ENCODE measurements at regions not wholly inside any gene's neighbourhood (a gene's known extent, or its start where the extent isn't known, plus 50 kb on each side); places are given as distances from the start of the nearest gene placed in this dataset.
A peak's percentile ranks its signal among the peaks of the same experiment; 100 is the strongest.
"Not testable (repeated sequence)": the region's sequence is repeated elsewhere in the genome, so short reads cannot be mapped to it uniquely, and the experiment has no call there.

DNA sequence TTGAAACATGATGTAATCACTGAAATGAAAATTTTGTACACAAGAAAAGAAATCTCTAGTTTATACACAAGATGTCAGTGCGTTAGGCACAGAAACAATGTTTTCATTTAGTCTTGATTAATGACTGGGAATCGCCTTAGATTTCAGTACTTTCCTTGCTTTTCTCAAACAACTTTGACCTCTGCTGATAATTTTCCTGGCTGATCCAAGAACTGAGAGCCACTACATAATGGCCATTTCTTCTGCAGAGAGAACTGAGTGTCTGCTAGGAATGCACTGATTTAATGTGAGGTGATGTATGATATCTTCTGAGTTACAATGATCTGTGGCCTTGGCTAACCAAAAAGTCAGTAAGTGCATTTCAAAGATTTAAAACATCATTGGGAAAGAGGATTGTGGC lies 308.1 kb downstream of the CTH start:
- H3K9me3 ChIP-seq (ENCODE audit: control insufficient read depth in 2 of 2, insufficient read depth in 1 of 2, low read length in 1 of 2) = no peaks in the 10 kb centered on the region
- no peaks in the 10 kb centered on the region for H3K36me3 ChIP-seq (ENCODE audit: control insufficient read depth in 2 of 2, insufficient read depth in 2 of 2, low read length in 1 of 2)
- no peak for DNase-seq (ENCODE audit: low read depth in 6 of 9, low spot score in 9 of 9)
- no peak overlapping the region for H3K27ac ChIP-seq (ENCODE audit: low read depth in 1 of 2, low read length in 1 of 2)
- no peaks in the 10 kb centered on the region for H3K27me3 ChIP-seq (ENCODE audit: control insufficient read depth in 2 of 2, insufficient read depth in 1 of 2, low read length in 1 of 2)
- H3K4me3 ChIP-seq (ENCODE audit: low read length in 2 of 2) = no peak overlapping the region
- H3K4me1 ChIP-seq (ENCODE audit: control insufficient read depth in 2 of 2, insufficient read depth in 2 of 2, low read length in 2 of 2) = no peaks in the 10 kb centered on the region
- WGBS = 94% methylated on average over 2 of the region's 2 CpGs

GRCh38 chr1:70720109-70720508 lies 309.0 kb downstream of the CTH start:
- Histone ChIP-seq H3K27ac (ENCODE audit: low read depth in 1 of 2, low read length in 1 of 2) (no peak overlapping the region), H3K4me1 (ENCODE audit: control insufficient read depth in 2 of 2, insufficient read depth in 2 of 2, low read length in 2 of 2) (no peaks in the 10 kb centered on the region), H3K36me3 (ENCODE audit: control insufficient read depth in 2 of 2, insufficient read depth in 2 of 2, low read length in 1 of 2) (no peaks in the 10 kb centered on the region), H3K9me3 (ENCODE audit: control insufficient read depth in 2 of 2, insufficient read depth in 1 of 2, low read length in 1 of 2) (no peaks in the 10 kb centered on the region), H3K27me3 (ENCODE audit: control insufficient read depth in 2 of 2, insufficient read depth in 1 of 2, low read length in 1 of 2) (no peaks in the 10 kb centered on the region), H3K4me3 (ENCODE audit: low read length in 2 of 2) (no peak overlapping the region)
- 92% methylated on average over 1 of the region's 1 CpG for WGBS
- DNase-seq (ENCODE audit: low read depth in 6 of 9, low spot score in 9 of 9) = no peak

DNA sequence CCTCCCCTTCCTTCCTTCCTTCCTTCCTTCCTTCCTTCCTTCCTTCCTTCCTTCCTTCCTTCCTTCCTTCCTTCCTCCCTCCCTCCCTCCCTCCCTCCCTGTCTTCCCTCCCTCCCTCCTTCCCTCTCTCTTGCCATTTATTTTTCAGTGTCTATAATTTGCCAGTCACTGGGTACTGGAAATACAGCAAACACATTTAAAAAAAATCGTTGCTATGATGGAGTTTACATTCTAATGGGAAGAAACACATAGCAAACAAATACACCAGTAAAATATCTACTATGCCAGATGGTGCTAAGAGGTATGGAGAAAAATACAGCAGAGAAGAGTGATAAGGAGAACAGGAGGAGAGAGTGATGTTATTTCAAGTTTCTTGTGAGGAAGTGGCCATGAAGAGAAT lies 309.5 kb downstream of the CTH start:
- no peak overlapping the region for H3K27ac ChIP-seq (ENCODE audit: low read depth in 1 of 2, low read length in 1 of 2)
- 88% methylated on average over 1 of the region's 1 CpG for WGBS
- no peaks in the 10 kb centered on the region for H3K36me3 ChIP-seq (ENCODE audit: control insufficient read depth in 2 of 2, insufficient read depth in 2 of 2, low read length in 1 of 2)
- H3K9me3 ChIP-seq (ENCODE audit: control insufficient read depth in 2 of 2, insufficient read depth in 1 of 2, low read length in 1 of 2) = no peaks in the 10 kb centered on the region
- H3K4me3 ChIP-seq (ENCODE audit: low read length in 2 of 2) = no peak overlapping the region
- H3K4me1 ChIP-seq (ENCODE audit: control insufficient read depth in 2 of 2, insufficient read depth in 2 of 2, low read length in 2 of 2) = no peaks in the 10 kb centered on the region
- no peaks in the 10 kb centered on the region for H3K27me3 ChIP-seq (ENCODE audit: control insufficient read depth in 2 of 2, insufficient read depth in 1 of 2, low read length in 1 of 2)
- no peak for DNase-seq (ENCODE audit: low read depth in 6 of 9, low spot score in 9 of 9)

DNA sequence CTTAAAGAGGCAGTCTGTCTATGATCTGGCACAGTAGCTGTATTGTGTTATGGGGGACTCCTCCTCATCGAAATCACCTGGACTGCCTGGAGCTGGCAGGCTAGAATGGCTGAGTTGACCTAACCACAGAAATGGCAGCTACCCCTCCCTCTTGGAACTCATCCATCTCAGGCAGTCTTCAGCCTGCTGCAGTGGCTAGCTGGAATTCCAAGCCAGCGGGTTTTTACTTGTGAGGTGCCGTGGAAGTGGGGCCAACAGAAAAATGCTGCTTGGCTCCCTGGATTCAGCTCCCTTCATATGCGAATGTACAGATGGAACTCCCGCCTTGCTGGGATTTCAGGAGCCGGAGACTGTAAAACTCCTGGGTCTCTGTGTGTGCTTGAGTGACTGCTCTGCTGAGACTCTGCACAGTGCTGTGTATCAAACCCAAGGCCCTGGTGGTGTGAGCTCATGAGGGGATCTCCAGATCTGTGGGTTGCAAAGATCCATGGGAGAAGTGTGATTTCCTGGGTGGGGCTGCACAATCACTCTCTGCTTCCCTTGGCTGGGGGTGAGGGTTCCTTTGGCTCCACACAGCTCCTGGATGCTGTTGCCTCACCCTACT lies 316.9 kb downstream of the CTH start:
- Histone ChIP-seq H3K27me3 (ENCODE audit: control insufficient read depth in 2 of 2, insufficient read depth in 1 of 2, low read length in 1 of 2) (no peaks in the 10 kb centered on the region), H3K27ac (ENCODE audit: low read depth in 1 of 2, low read length in 1 of 2) (no peak overlapping the region), H3K9me3 (ENCODE audit: control insufficient read depth in 2 of 2, insufficient read depth in 1 of 2, low read length in 1 of 2) (peaks cover 0 to 6% of the 10 kb centered on the region in 2 donors), H3K4me3 (ENCODE audit: low read length in 2 of 2) (no peak overlapping the region), H3K4me1 (ENCODE audit: control insufficient read depth in 2 of 2, insufficient read depth in 2 of 2, low read length in 2 of 2) (no peaks in the 10 kb centered on the region), H3K36me3 (ENCODE audit: control insufficient read depth in 2 of 2, insufficient read depth in 2 of 2, low read length in 1 of 2) (no peaks in the 10 kb centered on the region)
- no peak for DNase-seq (ENCODE audit: low read depth in 6 of 9, low spot score in 9 of 9)
- 95% methylated on average over 6 of the region's 6 CpGs for WGBS

DNA sequence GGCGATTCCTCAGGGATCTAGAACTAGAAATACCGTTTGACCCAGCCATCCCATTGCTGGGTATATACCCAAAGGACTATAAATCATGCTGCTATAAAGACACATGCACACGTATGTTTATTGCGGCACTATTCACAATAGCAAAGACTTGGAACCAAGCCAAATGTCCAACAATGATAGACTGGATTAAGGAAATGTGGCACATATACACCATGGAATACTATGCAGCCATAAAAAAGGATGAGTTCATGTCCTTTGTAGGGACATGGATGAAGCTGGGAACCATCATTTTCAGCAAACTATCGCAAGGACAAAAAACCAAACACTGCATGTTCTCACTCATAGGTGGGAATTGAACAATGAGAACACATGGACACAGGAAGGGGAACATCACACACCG lies 311.1 kb downstream of the PTGER3 start:
- H3K4me1 ChIP-seq (ENCODE audit: control insufficient read depth in 2 of 2, insufficient read depth in 2 of 2, low read length in 2 of 2); H3K4me3 ChIP-seq (ENCODE audit: low read length in 2 of 2); H3K9me3 ChIP-seq (ENCODE audit: control insufficient read depth in 2 of 2, insufficient read depth in 1 of 2, low read length in 1 of 2); DNase-seq (ENCODE audit: low read depth in 6 of 9, low spot score in 9 of 9); H3K27ac ChIP-seq (ENCODE audit: low read depth in 1 of 2, low read length in 1 of 2); H3K27me3 ChIP-seq (ENCODE audit: control insufficient read depth in 2 of 2, insufficient read depth in 1 of 2, low read length in 1 of 2); H3K36me3 ChIP-seq (ENCODE audit: control insufficient read depth in 2 of 2, insufficient read depth in 2 of 2, low read length in 1 of 2): not testable (repeated sequence)
- WGBS = 88% methylated on average over 5 of the region's 6 CpGs

DNA sequence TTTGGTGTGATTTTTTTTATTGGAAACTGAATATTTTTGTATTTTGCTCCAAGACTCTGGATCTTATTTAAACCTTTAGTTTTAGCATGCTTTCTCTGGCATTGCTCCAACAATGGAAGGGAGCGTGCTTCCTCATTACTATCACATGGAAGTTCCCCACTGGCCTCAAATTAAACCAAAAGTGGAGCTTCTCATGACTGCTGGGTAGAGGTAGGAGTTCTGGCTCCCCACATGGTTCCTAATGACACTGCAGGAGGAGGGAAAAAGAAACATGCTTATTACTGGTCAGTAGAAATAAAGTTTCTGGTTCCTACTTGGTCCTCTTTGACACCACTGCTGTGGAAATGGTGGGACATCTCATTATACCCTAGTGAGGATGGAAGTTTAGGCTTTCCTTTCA lies 310.5 kb downstream of the PTGER3 start:
- Histone ChIP-seq H3K27ac (ENCODE audit: low read depth in 1 of 2, low read length in 1 of 2) (no peak overlapping the region), H3K36me3 (ENCODE audit: control insufficient read depth in 2 of 2, insufficient read depth in 2 of 2, low read length in 1 of 2) (no peaks in the 10 kb centered on the region), H3K4me1 (ENCODE audit: control insufficient read depth in 2 of 2, insufficient read depth in 2 of 2, low read length in 2 of 2) (no peaks in the 10 kb centered on the region), H3K27me3 (ENCODE audit: control insufficient read depth in 2 of 2, insufficient read depth in 1 of 2, low read length in 1 of 2) (no peaks in the 10 kb centered on the region), H3K4me3 (ENCODE audit: low read length in 2 of 2) (no peak overlapping the region), H3K9me3 (ENCODE audit: control insufficient read depth in 2 of 2, insufficient read depth in 1 of 2, low read length in 1 of 2) (no peaks in the 10 kb centered on the region)
- WGBS = 81% methylated on average over 1 of the region's 1 CpG
- no peak for DNase-seq (ENCODE audit: low read depth in 6 of 9, low spot score in 9 of 9)

DNA sequence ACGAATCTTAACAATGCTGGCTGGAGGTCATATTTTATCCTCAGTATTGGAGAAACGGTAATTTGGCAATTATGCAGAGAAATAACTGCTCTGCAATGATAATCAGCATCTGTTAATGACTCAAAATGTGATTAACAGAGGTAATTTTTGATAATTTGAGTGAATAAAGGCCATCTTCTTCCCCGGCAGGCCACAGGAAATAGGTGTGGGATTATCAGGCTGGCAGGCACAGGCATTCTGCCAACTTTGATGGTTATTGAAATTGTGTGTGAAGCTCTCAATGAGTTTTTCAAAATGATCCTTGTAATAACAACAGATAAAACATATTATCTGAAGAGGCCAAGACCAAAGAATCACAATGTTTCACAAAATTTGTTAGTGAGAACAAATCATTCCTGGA lies 309.0 kb downstream of the PTGER3 start:
- no peak for DNase-seq (ENCODE audit: low read depth in 6 of 9, low spot score in 9 of 9)
- WGBS = 51% methylated on average over 3 of the region's 3 CpGs
- Histone ChIP-seq H3K9me3 (ENCODE audit: control insufficient read depth in 2 of 2, insufficient read depth in 1 of 2, low read length in 1 of 2) (no peaks in the 10 kb centered on the region), H3K4me3 (ENCODE audit: low read length in 2 of 2) (no peak overlapping the region), H3K4me1 (ENCODE audit: control insufficient read depth in 2 of 2, insufficient read depth in 2 of 2, low read length in 2 of 2) (no peaks in the 10 kb centered on the region), H3K27me3 (ENCODE audit: control insufficient read depth in 2 of 2, insufficient read depth in 1 of 2, low read length in 1 of 2) (no peaks in the 10 kb centered on the region), H3K27ac (ENCODE audit: low read depth in 1 of 2, low read length in 1 of 2) (no peak overlapping the region), H3K36me3 (ENCODE audit: control insufficient read depth in 2 of 2, insufficient read depth in 2 of 2, low read length in 1 of 2) (no peaks in the 10 kb centered on the region)

GRCh38 chr1:70745199-70745598 lies 302.4 kb downstream of the PTGER3 start:
- no peaks in the 10 kb centered on the region for H3K27me3 ChIP-seq (ENCODE audit: control insufficient read depth in 2 of 2, insufficient read depth in 1 of 2, low read length in 1 of 2)
- no peaks in the 10 kb centered on the region for H3K4me1 ChIP-seq (ENCODE audit: control insufficient read depth in 2 of 2, insufficient read depth in 2 of 2, low read length in 2 of 2)
- DNase-seq (ENCODE audit: low read depth in 6 of 9, low spot score in 9 of 9) = peak in 1 of 9 donors; percentile 13
- 93% methylated on average over 4 of the region's 4 CpGs for WGBS
- H3K36me3 ChIP-seq (ENCODE audit: control insufficient read depth in 2 of 2, insufficient read depth in 2 of 2, low read length in 1 of 2) = no peaks in the 10 kb centered on the region
- no peak overlapping the region for H3K27ac ChIP-seq (ENCODE audit: low read depth in 1 of 2, low read length in 1 of 2)
- peaks cover 1 to 3% of the 10 kb centered on the region in 2 donors for H3K9me3 ChIP-seq (ENCODE audit: control insufficient read depth in 2 of 2, insufficient read depth in 1 of 2, low read length in 1 of 2)
- no peak overlapping the region for H3K4me3 ChIP-seq (ENCODE audit: low read length in 2 of 2)

- not testable (repeated sequence) for H3K4me3 ChIP-seq (ENCODE audit: low read length in 2 of 2); DNase-seq (ENCODE audit: low read depth in 6 of 9, low spot score in 9 of 9); H3K9me3 ChIP-seq (ENCODE audit: control insufficient read depth in 2 of 2, insufficient read depth in 1 of 2, low read length in 1 of 2); H3K27me3 ChIP-seq (ENCODE audit: control insufficient read depth in 2 of 2, insufficient read depth in 1 of 2, low read length in 1 of 2); H3K36me3 ChIP-seq (ENCODE audit: control insufficient read depth in 2 of 2, insufficient read depth in 2 of 2, low read length in 1 of 2); H3K27ac ChIP-seq (ENCODE audit: low read depth in 1 of 2, low read length in 1 of 2); H3K4me1 ChIP-seq (ENCODE audit: control insufficient read depth in 2 of 2, insufficient read depth in 2 of 2, low read length in 2 of 2)
- WGBS = 99% methylated on average over 1 of the region's 1 CpG
Observed at GRCh38 chr1:70746062-70746461, 301.6 kb downstream of the PTGER3 start.

DNA sequence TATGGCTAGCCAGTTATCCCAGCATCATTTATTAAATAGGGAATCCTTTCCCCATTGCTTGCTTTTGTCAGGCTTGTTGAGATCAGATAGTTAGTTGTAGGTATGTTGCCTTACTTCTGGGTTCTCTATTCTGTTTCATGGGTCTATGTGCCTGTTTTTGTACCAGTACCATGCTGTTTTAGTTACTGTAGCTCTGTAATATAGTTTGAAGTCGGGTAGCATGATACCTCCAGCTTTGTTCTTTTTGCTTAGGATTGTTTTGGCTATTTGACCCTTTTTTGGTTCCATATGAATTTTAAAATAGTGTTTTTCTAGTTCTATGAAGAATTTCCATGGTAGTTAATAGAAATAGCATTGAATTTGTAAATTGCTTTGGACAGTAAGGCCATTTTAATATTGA lies 300.5 kb downstream of the PTGER3 start:
- H3K27me3 ChIP-seq (ENCODE audit: control insufficient read depth in 2 of 2, insufficient read depth in 1 of 2, low read length in 1 of 2); H3K4me1 ChIP-seq (ENCODE audit: control insufficient read depth in 2 of 2, insufficient read depth in 2 of 2, low read length in 2 of 2); H3K36me3 ChIP-seq (ENCODE audit: control insufficient read depth in 2 of 2, insufficient read depth in 2 of 2, low read length in 1 of 2); H3K4me3 ChIP-seq (ENCODE audit: low read length in 2 of 2); H3K27ac ChIP-seq (ENCODE audit: low read depth in 1 of 2, low read length in 1 of 2); DNase-seq (ENCODE audit: low read depth in 6 of 9, low spot score in 9 of 9); H3K9me3 ChIP-seq (ENCODE audit: control insufficient read depth in 2 of 2, insufficient read depth in 1 of 2, low read length in 1 of 2): not testable (repeated sequence)
- 78% methylated on average over 1 of the region's 1 CpG for WGBS

All from thymus (tissue), 11 donors.